ENCODE measurements at regions not wholly inside any gene's neighbourhood (a gene's known extent, or its start where the extent isn't known, plus 50 kb on each side); places are given as distances from the start of the nearest gene placed in this dataset.
A peak's percentile ranks its signal among the peaks of the same experiment; 100 is the strongest.
"Not testable (repeated sequence)": the region's sequence is repeated elsewhere in the genome, so short reads cannot be mapped to it uniquely, and the experiment has no call there.

DNA sequence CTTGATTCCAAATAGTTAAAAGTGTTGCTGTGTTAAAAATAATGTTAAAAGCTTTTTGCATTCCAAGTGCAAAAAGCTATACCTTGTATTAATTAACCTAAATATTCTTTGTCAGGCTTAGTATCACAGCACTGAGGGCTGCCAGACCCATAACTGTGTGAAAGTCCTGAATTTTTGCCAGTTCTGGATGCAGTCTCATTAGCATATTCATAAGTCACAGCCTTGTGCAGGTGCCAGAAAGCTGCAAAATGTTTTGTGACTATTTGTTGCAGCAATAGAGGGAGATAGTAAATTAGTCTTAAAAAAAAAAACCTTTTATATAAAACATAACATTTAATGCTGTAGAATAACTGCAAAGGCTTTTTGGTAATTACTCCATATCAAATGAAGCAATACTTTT is 56.6 kb downstream of the SLITRK1 start:
- DNase-seq (ENCODE audit: low read depth) = peak; percentile 31

- DNase-seq (ENCODE audit: low read depth) = no peak
Observed at GRCh38 chr13:83824560-83824959, 57.7 kb downstream of the SLITRK1 start.

DNA sequence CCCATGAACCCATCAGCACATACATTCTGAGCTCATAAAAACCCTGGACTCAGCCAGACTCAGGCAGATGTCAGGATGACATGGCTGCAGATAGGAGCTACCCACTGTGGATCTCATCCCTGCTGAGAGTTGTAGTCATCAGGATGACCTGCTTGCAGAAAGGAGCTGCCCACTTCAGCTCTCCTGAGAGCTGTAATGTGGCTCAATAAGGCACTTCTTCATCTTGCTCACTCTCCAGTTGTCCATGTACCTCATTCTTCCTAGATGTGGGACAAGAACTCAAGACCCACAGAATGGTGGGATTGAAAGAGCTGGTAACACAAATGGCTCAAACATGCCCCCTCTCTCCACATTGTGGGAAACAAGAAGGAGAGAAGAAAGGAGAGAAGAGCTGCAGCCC is 58.2 kb downstream of the SLITRK1 start:
- DNase-seq (ENCODE audit: low read depth) = no peak

- no peak for DNase-seq (ENCODE audit: low read depth)
Observed at GRCh38 chr13:83819611-83820010, 62.7 kb downstream of the SLITRK1 start.

- no peak for DNase-seq (ENCODE audit: low read depth)
Observed at GRCh38 chr13:83819156-83819555, 63.1 kb downstream of the SLITRK1 start.

- no peak for DNase-seq (ENCODE audit: low read depth)
Observed at GRCh38 chr13:83816081-83816480, 66.2 kb downstream of the SLITRK1 start.

- DNase-seq (ENCODE audit: low read depth) = no peak
Observed at GRCh38 chr13:83815598-83815997, 66.7 kb downstream of the SLITRK1 start.

DNA sequence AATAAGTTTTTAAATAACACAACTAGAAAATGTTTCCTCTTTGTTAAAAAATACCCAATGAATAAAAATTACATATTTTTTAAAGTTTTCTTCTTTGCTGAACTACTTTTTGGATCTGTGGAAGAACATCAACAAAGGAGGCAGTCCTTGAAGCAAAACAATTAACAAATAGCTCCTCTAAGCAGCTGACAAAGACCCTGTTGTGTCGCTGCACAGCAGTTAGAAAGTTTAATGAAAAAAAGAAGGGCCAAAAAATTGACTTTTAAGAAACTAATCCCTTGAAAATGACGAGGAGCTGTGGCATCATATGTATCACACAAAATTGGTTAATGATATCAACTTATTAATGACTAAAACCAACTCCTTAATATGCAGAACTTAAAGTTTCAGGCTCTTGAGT is 72.1 kb downstream of the SLITRK1 start:
- DNase-seq (ENCODE audit: low read depth) = no peak

DNA sequence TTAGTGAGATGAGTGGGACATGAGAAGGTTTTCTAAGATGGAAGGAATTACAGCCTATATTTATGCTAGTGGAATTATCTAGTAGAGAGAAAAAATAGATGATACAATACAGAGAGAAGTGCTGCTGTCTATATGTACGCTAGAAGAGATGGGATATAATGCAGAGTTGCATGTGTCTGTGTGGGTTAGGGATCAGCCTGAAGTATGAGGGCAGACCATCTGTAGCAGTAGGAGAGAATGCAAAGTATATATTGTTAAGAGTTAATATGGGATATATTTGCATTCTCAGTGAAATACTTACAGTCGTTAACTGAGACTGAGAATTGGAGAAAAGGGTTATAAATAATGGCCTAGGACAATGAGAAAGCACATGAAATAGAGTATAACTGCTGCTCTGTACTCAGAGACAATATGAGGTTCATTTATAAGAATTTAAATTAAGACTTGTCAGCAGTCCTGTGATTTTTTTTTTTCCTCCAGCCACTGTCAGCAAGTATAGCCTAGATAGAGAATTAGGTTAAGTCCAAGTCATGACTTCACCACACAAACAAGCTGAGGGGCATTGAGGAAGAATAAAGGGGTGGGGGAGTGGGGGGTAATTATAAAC is 77.8 kb downstream of the SLITRK1 start:
- no peak for DNase-seq (ENCODE audit: low read depth)

DNA sequence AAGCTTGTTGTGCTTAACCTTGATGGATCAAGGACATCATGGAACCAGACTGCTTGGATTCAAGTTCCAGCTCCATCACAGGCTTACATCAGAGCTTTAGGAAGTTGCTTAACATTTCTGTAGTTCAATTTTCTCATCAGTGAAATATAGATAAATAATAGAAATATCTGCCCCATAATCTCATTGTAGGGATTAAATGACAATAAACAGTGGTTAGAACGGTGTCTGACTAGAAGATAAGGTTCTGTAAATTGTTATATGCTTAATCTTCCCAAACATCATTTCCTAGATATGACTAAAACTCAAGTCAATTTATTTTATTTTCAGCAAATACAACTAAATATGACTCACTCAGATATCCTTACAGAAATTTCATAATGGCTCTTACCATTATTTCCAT is 83.5 kb downstream of the SLITRK1 start:
- peak; percentile 21 for DNase-seq (ENCODE audit: low read depth)

DNA sequence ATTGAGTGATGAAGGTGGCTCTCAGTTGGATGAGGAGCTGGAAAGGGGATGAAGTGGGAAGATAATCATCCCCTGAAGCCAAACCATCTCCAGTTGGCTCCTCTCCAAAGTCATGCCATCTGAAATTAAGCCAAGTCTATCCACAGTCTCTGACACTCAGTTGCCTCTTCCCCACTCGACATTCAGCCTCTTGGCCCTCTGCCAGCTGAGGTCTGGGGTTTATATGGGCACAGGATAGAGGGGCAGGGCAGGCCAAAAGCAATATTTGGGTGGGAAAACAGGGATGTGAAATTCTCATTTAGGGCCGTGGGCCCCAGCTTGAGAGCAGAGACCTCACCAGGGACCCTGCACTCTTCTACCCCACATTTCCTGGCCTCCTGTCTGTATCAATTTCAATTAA is 85.9 kb downstream of the SLITRK1 start:
- DNase-seq (ENCODE audit: low read depth) = no peak

DNA sequence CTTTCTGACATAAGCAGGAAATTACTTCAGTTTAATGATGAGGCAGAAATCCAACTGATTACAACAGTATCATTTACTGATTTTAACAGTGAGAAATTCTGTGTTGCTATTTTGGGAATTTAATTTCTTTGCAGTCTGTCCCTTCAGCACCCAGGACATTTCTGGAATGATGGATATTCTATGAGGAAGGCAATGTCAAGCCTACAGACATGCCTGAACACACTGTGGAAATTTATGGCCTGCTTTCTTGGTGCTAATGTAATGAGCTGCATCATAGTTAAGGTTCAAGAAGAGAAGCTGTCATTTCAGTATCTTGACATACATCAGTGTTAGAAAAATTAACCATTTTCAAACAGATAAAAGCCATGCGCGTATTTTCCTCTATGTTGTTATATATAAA is 87.7 kb downstream of the SLITRK1 start:
- DNase-seq (ENCODE audit: low read depth) = no peak

GRCh38 chr13:83780227-83780626 is 102.0 kb downstream of the SLITRK1 start:
- no peak for DNase-seq (ENCODE audit: low read depth)

GRCh38 chr13:83773961-83774360 is 108.3 kb downstream of the SLITRK1 start:
- DNase-seq (ENCODE audit: low read depth) = peak; percentile 47

- DNase-seq (ENCODE audit: low read depth) = no peak
Observed at GRCh38 chr13:83765796-83766195, 116.5 kb downstream of the SLITRK1 start.

DNA sequence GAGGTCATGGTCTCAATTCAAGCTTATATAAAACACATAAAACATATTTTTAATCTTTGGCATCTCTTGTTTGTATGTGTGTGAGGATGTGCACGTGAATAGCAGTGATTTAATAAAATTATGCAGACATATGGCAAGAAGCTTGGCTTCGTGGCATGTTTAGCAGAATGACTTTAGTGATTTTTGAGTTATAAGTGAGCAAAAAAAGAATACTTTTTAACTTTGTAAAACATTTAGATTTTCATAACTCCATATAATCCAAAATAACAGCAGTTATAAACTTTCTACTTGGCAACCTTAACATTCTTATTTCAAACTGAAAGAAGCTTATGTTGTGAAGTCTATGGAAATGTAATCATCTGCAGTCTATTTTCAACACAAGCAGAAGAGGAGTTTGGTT is 120.6 kb downstream of the SLITRK1 start:
- DNase-seq (ENCODE audit: low read depth) = no peak

DNA sequence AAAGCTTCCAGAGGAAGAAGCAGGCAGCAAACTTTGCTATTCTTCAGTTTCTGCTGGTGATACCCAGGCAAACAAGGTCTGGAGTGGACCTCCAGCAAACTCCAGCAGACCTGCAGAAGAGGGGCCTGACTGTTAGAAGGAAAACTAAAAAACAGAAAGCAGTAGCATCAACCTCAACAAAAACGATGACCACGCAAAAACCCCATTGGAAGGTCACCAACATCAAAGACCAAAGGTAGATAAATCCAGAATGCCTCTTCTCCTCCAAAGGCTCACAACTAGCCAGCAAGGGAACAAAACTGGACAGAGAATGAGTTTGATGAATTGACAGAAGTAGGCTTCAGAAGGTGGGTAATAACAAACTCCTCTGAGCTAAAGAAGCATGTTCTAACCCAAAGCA is 127.1 kb downstream of the SLITRK1 start:
- not testable (repeated sequence) for DNase-seq (ENCODE audit: low read depth)

- DNase-seq (ENCODE audit: low read depth) = no peak
Observed at GRCh38 chr13:83753912-83754624, 128.2 kb downstream of the SLITRK1 start.

DNA sequence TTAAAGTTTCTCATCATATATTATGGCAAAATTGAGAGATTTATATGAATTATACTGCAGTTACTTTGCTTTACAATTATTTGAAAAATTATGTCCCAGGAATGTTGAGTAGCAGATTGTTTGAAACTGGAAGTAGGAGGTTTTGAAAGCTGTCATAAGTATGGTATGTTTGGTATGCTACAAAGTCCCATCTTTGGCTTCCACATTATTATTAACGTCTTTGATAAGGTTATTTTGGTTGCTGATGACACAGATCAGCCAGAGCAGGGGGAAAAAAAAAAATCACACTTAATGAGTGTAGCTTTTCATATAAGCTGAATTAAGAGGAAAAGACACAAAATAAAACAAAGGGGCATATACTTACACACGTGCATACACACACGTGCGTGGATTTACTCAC is 130.1 kb downstream of the SLITRK1 start:
- peak; percentile 14 for DNase-seq (ENCODE audit: low read depth)

GRCh38 chr13:83740622-83741021 is 141.7 kb downstream of the SLITRK1 start:
- DNase-seq (ENCODE audit: low read depth) = no peak

- DNase-seq (ENCODE audit: low read depth) = no peak
Observed at GRCh38 chr13:83738407-83738806, 143.9 kb downstream of the SLITRK1 start.

DNA sequence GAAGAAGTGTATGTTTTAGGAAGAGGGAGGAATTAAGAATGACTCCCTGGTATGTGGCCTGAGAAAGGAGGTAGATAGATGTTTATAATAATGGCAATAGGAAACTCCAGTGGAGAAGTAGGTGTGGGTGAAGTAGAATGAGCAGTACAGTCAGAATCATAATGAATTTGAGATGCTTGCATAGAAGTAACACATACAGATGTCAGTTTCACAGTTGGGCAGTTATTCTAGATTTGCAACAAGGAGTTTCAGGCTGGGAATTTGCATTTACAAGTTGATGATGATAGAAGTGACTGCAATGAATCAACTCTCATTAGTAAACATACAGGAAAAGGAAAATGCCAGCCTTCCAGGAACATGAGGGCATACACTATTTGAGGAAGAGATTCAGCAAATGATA is 149.0 kb downstream of the SLITRK1 start:
- no peak for DNase-seq (ENCODE audit: low read depth)

- no peak for DNase-seq (ENCODE audit: low read depth)
Observed at GRCh38 chr13:83732755-83733154, 149.5 kb downstream of the SLITRK1 start.

- DNase-seq (ENCODE audit: low read depth) = no peak
Observed at GRCh38 chr13:83731113-83731512, 151.2 kb downstream of the SLITRK1 start.

Data from fibroblast of gingiva (primary cell).